SK-N-SH (cell line): ENCODE measurements at regions not wholly inside any gene's neighbourhood (a gene's known extent, or its start where the extent isn't known, plus 50 kb on each side); places are given as distances from the start of the nearest gene placed in this dataset.
"Not testable (repeated sequence)": the region's sequence is repeated elsewhere in the genome, so short reads cannot be mapped to it uniquely, and the experiment has no call there.

Experiments
- CTCF ChIA-PET: fragments of 300-600, 350-600 bp; formaldehyde crosslinking; extraction: SDS; loops from one replicate; lab custom pipeline; 2021; lab: Yijun Ruan, JAX
- POLR2A ChIA-PET: fragments of 350-600 bp; sonication (Branson Sonifier 250); formaldehyde crosslinking; extraction: SDS; loops from one replicate; lab custom pipeline; 2020; ENCODE audit warnings: antibody characterized with exemption, inconsistent platforms; lab: Yijun Ruan, JAX
- DNase-seq: peaks from one replicate; pipeline ENCODE4 v3.0.0; 2012
- H2AFZ ChIP-seq: fragments of 200-600 bp; sonication (generic); 2 replicates; pipeline ENCODE4 v1.8.1; 2016; ENCODE audit warnings: antibody characterized with exemption, mild to moderate bottlenecking, low read depth
- H3F3A ChIP-seq: fragments of 200-600 bp; sonication (generic); replicated peaks from 2 replicates; pipeline ENCODE3; 2016; ENCODE audit warnings: antibody characterized with exemption, mild to moderate bottlenecking; ENCODE audit not compliant: insufficient read depth
- H3K27ac ChIP-seq, 2 experiments: fragments of 200-500 bp in 1 of 2; fragments of 200-600 bp in 1 of 2; sonication (Bioruptor generic) in 1 of 2; sonication (generic), shearing (Covaris generic) in 1 of 2; 2 replicates each; pipeline versions ENCODE4 v1.5.1 to v1.6.1; 2014 to 2016; ENCODE audit warnings: low read depth in 2 of 2, inconsistent platforms in 1 of 2, low read length in 1 of 2, mild to moderate bottlenecking in 1 of 2, mixed read lengths in 1 of 2
- H3K27me3 ChIP-seq: fragments of 200-600 bp; sonication (generic), shearing (Covaris generic); 2 replicates; pipeline ENCODE4 v1.6.1; 2016; ENCODE audit warnings: mixed run types; ENCODE audit not compliant: insufficient read depth
- H3K36me3 ChIP-seq, 2 experiments: fragments of 200-500 bp in 1 of 2; fragments of 200-600 bp in 1 of 2; sonication (Bioruptor generic) in 1 of 2; sonication (generic) in 1 of 2; replicated peaks in 1 of 2; 2 replicates each; pipeline versions ENCODE3 to v1.5.1; 2014 to 2016; ENCODE audit warnings: low read length in 1 of 2, mild to moderate bottlenecking in 1 of 2; ENCODE audit not compliant: insufficient read depth in 2 of 2, control insufficient read depth in 1 of 2
- H3K4me1 ChIP-seq, 2 experiments: fragments of 200-500 bp in 1 of 2; fragments of 200-600 bp in 1 of 2; sonication (Bioruptor generic) in 1 of 2; sonication (generic), shearing (Covaris generic) in 1 of 2; 2 replicates each; pipeline versions ENCODE4 v1.5.1 to v1.6.1; 2014 to 2016; ENCODE audit warnings: low read depth in 1 of 2, low read length in 1 of 2, mixed run types in 1 of 2; ENCODE audit not compliant: insufficient read depth in 2 of 2, control insufficient read depth in 1 of 2
- H3K4me2 ChIP-seq: fragments of 200-600 bp; sonication (generic), shearing (Covaris generic); 2 replicates; pipeline ENCODE4 v1.6.1; 2017; ENCODE audit warnings: mixed run types
- H3K4me3 ChIP-seq, 2 experiments: fragments of 200-500 bp in 1 of 2; fragments of 200-600 bp in 1 of 2; sonication (Bioruptor generic) in 1 of 2; sonication (generic), shearing (Covaris generic) in 1 of 2; 2 replicates each; pipeline versions ENCODE4 v1.5.1 to v1.8.1; 2014 to 2016; ENCODE audit warnings: low read depth in 2 of 2, inconsistent platforms in 1 of 2, low read length in 1 of 2, mild to moderate bottlenecking in 1 of 2, mixed read lengths in 1 of 2, moderate library complexity in 1 of 2
- H3K79me2 ChIP-seq: fragments of 200-600 bp; sonication (generic); 2 replicates; pipeline ENCODE4 v1.8.1; 2017; ENCODE audit warnings: mild to moderate bottlenecking; ENCODE audit not compliant: insufficient read depth
- H3K9ac ChIP-seq: fragments of 200-600 bp; sonication (generic); 2 replicates; pipeline ENCODE4 v1.6.1; 2017; ENCODE audit warnings: mixed run types
- H3K9me2 ChIP-seq: fragments of 200-600 bp; sonication (generic); 2 replicates; pipeline ENCODE4 v1.6.1; 2017; ENCODE audit warnings: mixed run types
- H3K9me3 ChIP-seq: fragments of 200-600 bp; sonication (generic); 2 replicates; pipeline ENCODE4 v1.6.1; 2017; ENCODE audit warnings: mixed run types, mild to moderate bottlenecking, moderate library complexity
- H4K20me1 ChIP-seq: fragments of 200-600 bp; sonication (generic); 2 replicates; pipeline ENCODE4 v1.6.1; 2017; ENCODE audit warnings: mild to moderate bottlenecking, mixed run types; ENCODE audit not compliant: insufficient read depth
- CTCF ChIP-seq: fragments of 200-600 bp; sonication (generic); IDR thresholded peaks from 2 replicates; pipeline ENCODE4 v1.6.1; 2017; ENCODE audit warnings: antibody characterized with exemption, mild to moderate bottlenecking, moderate library complexity
- FOXM1 ChIP-seq: IDR thresholded peaks from 2 replicates; pipeline ENCODE4 v1.4.0; 2012; ENCODE audit warnings: low read depth, mild to moderate bottlenecking
- GATA2 ChIP-seq: sonication (generic); formaldehyde crosslinking; IDR thresholded peaks from 2 replicates; pipeline ENCODE4 v1.5.0; 2020; ENCODE audit warnings: mild to moderate bottlenecking, missing genetic modification reagents
- IRF3 ChIP-seq: fragments of 150-350 bp; IDR thresholded peaks from 2 replicates; pipeline ENCODE4 v1.6.1; 2016; ENCODE audit warnings: mild to moderate bottlenecking, low read depth, low read length
- JUND ChIP-seq: IDR thresholded peaks from 2 replicates; pipeline ENCODE4 v1.4.0; 2012
- MAX ChIP-seq: IDR thresholded peaks from 2 replicates; pipeline ENCODE4 v1.4.0; 2012; ENCODE audit warnings: low read depth
- NRF1 ChIP-seq: IDR thresholded peaks from 2 replicates; pipeline ENCODE4 v1.6.1; 2012; ENCODE audit warnings: low read depth, mild to moderate bottlenecking, low read length
- RCOR1 ChIP-seq: fragments of 150-350 bp; IDR thresholded peaks from 2 replicates; pipeline ENCODE4 v1.6.1; 2017; ENCODE audit warnings: antibody characterized with exemption, low read length
- SMC3 ChIP-seq: IDR thresholded peaks from 2 replicates; pipeline ENCODE4 v1.6.1; 2012; ENCODE audit warnings: low read depth, low read length, improper control_type of control experiment
- TAF1 ChIP-seq: IDR thresholded peaks from 2 replicates; pipeline ENCODE4 v1.6.1; 2012; ENCODE audit warnings: low read depth, mild to moderate bottlenecking, low read length, moderate library complexity, borderline replicate concordance
- TCF12 ChIP-seq: IDR thresholded peaks from 2 replicates; pipeline ENCODE4 v1.4.0; 2012
- WGBS: methylation state at CpG from one replicate; pipeline ENCODE4 v1.1.6; 2017; ENCODE audit warnings: low lambda C conversion rate; 5-methylcytosine and 5-hydroxymethylcytosine counted together

- no peak for DNase-seq
Measured at GRCh38 chr5:60492958-60493357, 207.0 kb downstream of the DEPDC1B start.

GRCh38 chr5:60492358-60492757 lies 207.6 kb downstream of the DEPDC1B start:
- H3K9me2 ChIP-seq, H3K9me3 ChIP-seq, H4K20me1 ChIP-seq, H3K4me2 ChIP-seq, H3K4me3 ChIP-seq, H3F3A ChIP-seq, CTCF ChIA-PET, H3K27ac ChIP-seq, H3K9ac ChIP-seq, H2AFZ ChIP-seq, DNase-seq, H3K27me3 ChIP-seq, H3K36me3 ChIP-seq, POLR2A ChIA-PET, H3K79me2 ChIP-seq: not testable (repeated sequence)
- peaks cover 0 to 11% of the 10 kb centered on the region in 2 experiments; a peak in 2 of 4 replicates for H3K4me1 ChIP-seq
- 87% methylated on average over 2 of the region's 2 CpGs for WGBS

More at GRCh38 chr5:60492958-60493357, 207.0 kb downstream of the DEPDC1B start:
- Histone ChIP-seq H3K4me2 (no peak overlapping the region), H3K9me2 (no peaks in the 10 kb centered on the region), H3K9ac (no peak overlapping the region), H3K79me2 (no peaks in the 10 kb centered on the region), H3K9me3 (no peaks in the 10 kb centered on the region), H3F3A (no peaks in the 10 kb centered on the region), H3K27ac (no peak overlapping the region), H2AFZ (no peak overlapping the region), H3K4me1 (peaks cover 0 to 5% of the 10 kb centered on the region in 2 experiments; a peak in 2 of 4 replicates), H4K20me1 (no peaks in the 10 kb centered on the region), H3K36me3 (no peaks in the 10 kb centered on the region), H3K27me3 (no peaks in the 10 kb centered on the region), H3K4me3 (no peak overlapping the region)
- whole genome bisulfite sequencing: 58% methylated on average over 2 of the region's 2 CpGs
- TF ChIP-seq TAF1: no peak
- no peak for TF ChIP-seq RCOR1
- TF ChIP-seq SMC3: no peak
- TF ChIP-seq CTCF: no peak
- TF ChIP-seq IRF3: no peak
- TF ChIP-seq TCF12: no peak
- no peak for TF ChIP-seq FOXM1
- no peak for TF ChIP-seq JUND
- no peak for TF ChIP-seq GATA2 (CRISPR knock-in tag)
- no peak for TF ChIP-seq MAX
- TF ChIP-seq NRF1: no peak
- CTCF ChIA-PET: no interaction called here
- POLR2A ChIA-PET: no interaction called here
